PC-9 (cell line): ENCODE measurements at regions not wholly inside any gene's neighbourhood (a gene's known extent, or its start where the extent isn't known, plus 50 kb on each side); places are given as distances from the start of the nearest gene placed in this dataset.
A peak's percentile ranks its signal among the peaks of the same experiment; 100 is the strongest.

Experiments used
- BruUV-seq: library from RNA; stranded (reverse); fragments of 400-500 nt; replicated peaks from 2 replicates; lab custom pipeline; 2021; lab: Mats Ljungman, UMichigan
- CTCF ChIA-PET: fragments of 300-600 bp; sonication (Branson Sonifier 250); formaldehyde crosslinking; loops from one replicate; lab custom pipeline; 2022; ENCODE audit warnings: antibody characterized with exemption; lab: Charles Lee
- POLR2A ChIA-PET: fragments of 300-600 bp; sonication (Branson Sonifier 250); formaldehyde crosslinking; loops from one replicate; lab custom pipeline; 2022; ENCODE audit warnings: antibody characterized with exemption; ENCODE audit not compliant: unreplicated experiment; lab: Charles Lee
- DNase-seq, 2 experiments: peaks; one replicate each; pipeline versions ENCODE4 v3.0.0 to v3.0.0-alpha.2; 2015 to 2022; ENCODE audit warnings: mixed read lengths in 1 of 2
- H2AFZ ChIP-seq: fragments of 200-600 bp; sonication (generic); 2 replicates; pipeline ENCODE4 v1.8.1; 2017; ENCODE audit warnings: antibody characterized with exemption
- H3F3A ChIP-seq: fragments of 200-600 bp; sonication (generic); 2 replicates; pipeline ENCODE4 v1.8.1; 2017; ENCODE audit warnings: antibody characterized with exemption, mild to moderate bottlenecking, low read depth; ENCODE audit not compliant: insufficient read depth
- H3K27ac ChIP-seq: fragments of 200-600 bp; sonication (generic); 2 replicates; pipeline ENCODE4 v1.6.1; 2016; ENCODE audit warnings: mixed run types
- H3K27me3 ChIP-seq: fragments of 200-600 bp; sonication (generic); 2 replicates; pipeline ENCODE4 v1.6.1; 2016; ENCODE audit warnings: low read depth, mixed run types; ENCODE audit not compliant: insufficient read depth
- H3K36me3 ChIP-seq: fragments of 200-600 bp; sonication (generic); 2 replicates; pipeline ENCODE4 v1.6.1; 2016; ENCODE audit warnings: low read depth, mixed run types
- H3K4me1 ChIP-seq: fragments of 200-600 bp; sonication (generic); replicated peaks from 2 replicates; pipeline ENCODE4 v1.6.1; 2016; ENCODE audit warnings: mixed run types; ENCODE audit not compliant: insufficient read depth
- H3K4me2 ChIP-seq: fragments of 200-600 bp; sonication (generic); 2 replicates; pipeline ENCODE4 v1.6.1; 2017; ENCODE audit warnings: mixed run types
- H3K4me3 ChIP-seq: fragments of 200-600 bp; sonication (generic); 2 replicates; pipeline ENCODE4 v1.6.1; 2016; ENCODE audit warnings: mixed run types
- H3K79me2 ChIP-seq: fragments of 200-600 bp; sonication (generic); 2 replicates; pipeline ENCODE4 v1.6.1; 2017; ENCODE audit warnings: low read depth, mixed run types
- H3K9me2 ChIP-seq: fragments of 200-600 bp; sonication (generic); 2 replicates; pipeline ENCODE4 v1.8.1; 2017; ENCODE audit warnings: mild to moderate bottlenecking; ENCODE audit not compliant: insufficient read depth
- H3K9me3 ChIP-seq: fragments of 200-600 bp; sonication (generic); 2 replicates; pipeline ENCODE4 v1.8.1; 2016; ENCODE audit warnings: low read depth; ENCODE audit not compliant: insufficient read depth
- H4K20me1 ChIP-seq: fragments of 200-600 bp; sonication (generic); 2 replicates; pipeline ENCODE4 v1.8.1; 2017; ENCODE audit not compliant: insufficient read depth
- CTCF ChIP-seq: fragments of 200-600 bp; sonication (generic); conservative IDR thresholded peaks from 2 replicates; pipeline ENCODE4 v1.6.1; 2017; ENCODE audit warnings: mixed run types, antibody characterized with exemption, mild to moderate bottlenecking, moderate library complexity
- EZH2 ChIP-seq: fragments of 200-600 bp; sonication (generic); IDR thresholded peaks from 2 replicates; pipeline ENCODE4 v1.8.0; 2017; ENCODE audit warnings: antibody characterized with exemption, low read depth
- intact Hi-C: fragments of 100-400 bp; cut with micrococcal nuclease; formaldehyde crosslinking; loops from one replicate; pipeline ENCODE4 v1.10.0; 2022; ENCODE audit not compliant: unreplicated experiment

GRCh38 chrX:63275127-63275526, 76.0 kb downstream of the SPIN4 start:
- Histone ChIP-seq H2AFZ (no peak overlapping the region), H3K9me3 (no peaks in the 10 kb centered on the region), H4K20me1 (no peaks in the 10 kb centered on the region), H3K4me3 (no peak overlapping the region), H3K4me2 (no peak overlapping the region), H3K27ac (no peak overlapping the region), H3K79me2 (no peaks in the 10 kb centered on the region), H3K27me3 (no peaks in the 10 kb centered on the region), H3K9me2 (no peaks in the 10 kb centered on the region), H3F3A (no peaks in the 10 kb centered on the region), H3K36me3 (no peaks in the 10 kb centered on the region), H3K4me1 (no peaks in the 10 kb centered on the region)
- ChIA-PET CTCF (interaction anchor here (0.6 to 0.7 kb wide), 3 partner anchors 60 to 236 kb away, joined by 3 to 11 read pairs (median 3); no protein-coding TSS in a partner anchor), POLR2A (no interaction called here)
- BruUV-seq, result no TSS peak
- intact Hi-C loops, result no loop called here
- TF ChIP-seq EZH2, result no peak
- TF ChIP-seq CTCF, result peak; percentile 62
- DNase-seq, result peak in 1 of 2 experiments; percentile 12

GRCh38 chrX:63270873-63271272, 80.3 kb downstream of the SPIN4 start:
- CTCF ChIA-PET, result no interaction called here

GRCh38 chrX:63258144-63258543, 93.0 kb downstream of the SPIN4 start:
- H3K36me3 ChIP-seq, result no peaks in the 10 kb centered on the region
- H4K20me1 ChIP-seq, result no peaks in the 10 kb centered on the region
- H3F3A ChIP-seq, result no peaks in the 10 kb centered on the region
- TF ChIP-seq CTCF, result no peak
- no peak for TF ChIP-seq EZH2
- H3K4me3 ChIP-seq, result no peak overlapping the region
- BruUV-seq, result no TSS peak
- H3K79me2 ChIP-seq, result no peaks in the 10 kb centered on the region
- no peaks in the 10 kb centered on the region for H3K9me2 ChIP-seq
- no peak overlapping the region for H3K27ac ChIP-seq
- H3K9me3 ChIP-seq, result no peaks in the 10 kb centered on the region
- no peak for DNase-seq
- CTCF ChIA-PET, result no interaction called here
- intact Hi-C loops, result no loop called here
- no peaks in the 10 kb centered on the region for H3K27me3 ChIP-seq
- H3K4me1 ChIP-seq, result no peaks in the 10 kb centered on the region
- no peak overlapping the region for H2AFZ ChIP-seq
- no peak overlapping the region for H3K4me2 ChIP-seq
- POLR2A ChIA-PET, result no interaction called here

More at GRCh38 chrX:63270873-63271272, 80.3 kb downstream of the SPIN4 start:
- H3K27ac ChIP-seq, result no peak overlapping the region
- H3K4me1 ChIP-seq, result no peaks in the 10 kb centered on the region
- no peak overlapping the region for H3K4me3 ChIP-seq
- no peak overlapping the region for H2AFZ ChIP-seq
- H3K36me3 ChIP-seq, result no peaks in the 10 kb centered on the region
- BruUV-seq, result no TSS peak
- H3K27me3 ChIP-seq, result no peaks in the 10 kb centered on the region
- H3K9me3 ChIP-seq, result no peaks in the 10 kb centered on the region
- intact Hi-C loops, result no loop called here
- H3K4me2 ChIP-seq, result no peak overlapping the region
- H3F3A ChIP-seq, result no peaks in the 10 kb centered on the region
- no peaks in the 10 kb centered on the region for H4K20me1 ChIP-seq
- H3K9me2 ChIP-seq, result no peaks in the 10 kb centered on the region
- POLR2A ChIA-PET, result no interaction called here
- DNase-seq, result no peak
- TF ChIP-seq EZH2 (no peak), CTCF (no peak)
- H3K79me2 ChIP-seq, result no peaks in the 10 kb centered on the region
